Skin epidermis (tissue), 12 donors: ENCODE measurements at regions not wholly inside any gene's neighbourhood (a gene's known extent, or its start where the extent isn't known, plus 50 kb on each side); places are given as distances from the start of the nearest gene placed in this dataset.

Experiments
- H3K27ac ChIP-seq, 21 experiments: fragments of 200-600 bp; sonication (generic) in 11 of 21; one replicate each; pipeline ENCODE4 v1.5.0; 2020; ENCODE audit warnings: mild to moderate bottlenecking in 3 of 21, inconsistent platforms in 2 of 21, moderate library complexity in 2 of 21
- H3K4me3 ChIP-seq, 7 experiments: fragments of 200-600 bp; sonication (generic) in 2 of 7; one replicate each; pipeline ENCODE4 v1.5.0; 2020; ENCODE audit warnings: inconsistent platforms in 2 of 7, mild to moderate bottlenecking in 2 of 7, moderate library complexity in 1 of 7

GRCh38 chr18:76137216-76137615 lies 357.8 kb downstream of the ZNF516 start:
- H3K27ac ChIP-seq, result no peak overlapping the region
- H3K4me3 ChIP-seq, result no peak overlapping the region

- H3K27ac ChIP-seq, result no peak overlapping the region
Observed at GRCh38 chr18:76136701-76137100, 358.3 kb downstream of the ZNF516 start.

GRCh38 chr18:76134628-76135027 lies 360.4 kb downstream of the ZNF516 start:
- H3K4me3 ChIP-seq, result no peak overlapping the region

More at GRCh38 chr18:76136701-76137100, 358.3 kb downstream of the ZNF516 start:
- H3K4me3 ChIP-seq, result no peak overlapping the region

GRCh38 chr18:76133873-76134272 lies 361.2 kb downstream of the ZNF516 start:
- Histone ChIP-seq H3K4me3 (no peak overlapping the region), H3K27ac (no peak overlapping the region)

More at GRCh38 chr18:76134628-76135027, 360.4 kb downstream of the ZNF516 start:
- no peak overlapping the region for H3K27ac ChIP-seq

- H3K27ac ChIP-seq, result peak overlapping the region in 5 of 21 experiments; percentile 10 to 38 (median 29)
- H3K4me3 ChIP-seq, result no peak overlapping the region
Observed at GRCh38 chr18:76131738-76132137, 363.3 kb downstream of the ZNF516 start.

- Histone ChIP-seq H3K27ac (peak overlapping the region in 5 of 21 experiments; percentile 24 to 63 (median 31)), H3K4me3 (no peak overlapping the region)
Observed at GRCh38 chr18:76130845-76131244, 364.2 kb downstream of the ZNF516 start.

- no peak overlapping the region for H3K27ac ChIP-seq
- no peak overlapping the region for H3K4me3 ChIP-seq
Observed at GRCh38 chr18:76126327-76126726, 368.7 kb downstream of the ZNF516 start.

GRCh38 chr18:76121011-76121410 lies 374.0 kb downstream of the ZNF516 start:
- no peak overlapping the region for H3K4me3 ChIP-seq
- no peak overlapping the region for H3K27ac ChIP-seq

GRCh38 chr18:76115580-76115979 lies 379.5 kb downstream of the ZNF516 start:
- no peak overlapping the region for H3K4me3 ChIP-seq
- H3K27ac ChIP-seq, result no peak overlapping the region

GRCh38 chr18:76113101-76113500 lies 381.9 kb downstream of the ZNF516 start:
- Histone ChIP-seq H3K27ac (no peak overlapping the region), H3K4me3 (no peak overlapping the region)

- Histone ChIP-seq H3K27ac (no peak overlapping the region), H3K4me3 (no peak overlapping the region)
Observed at GRCh38 chr18:76102626-76103025, 392.4 kb downstream of the ZNF516 start.

- no peak overlapping the region for H3K27ac ChIP-seq
- H3K4me3 ChIP-seq, result no peak overlapping the region
Observed at GRCh38 chr18:76102156-76102555, 392.9 kb downstream of the ZNF516 start.

GRCh38 chr18:76099931-76100457 lies 395.0 kb downstream of the ZNF516 start:
- Histone ChIP-seq H3K4me3 (no peak overlapping the region), H3K27ac (no peak overlapping the region)

- H3K27ac ChIP-seq, result no peak overlapping the region
Observed at GRCh38 chr18:76098674-76099411, 396.2 kb downstream of the ZNF516 start.

GRCh38 chr18:76081536-76081935 lies 413.5 kb downstream of the ZNF516 start:
- Histone ChIP-seq H3K4me3 (no peak overlapping the region), H3K27ac (no peak overlapping the region)

More at GRCh38 chr18:76098674-76099411, 396.2 kb downstream of the ZNF516 start:
- no peak overlapping the region for H3K4me3 ChIP-seq

- H3K27ac ChIP-seq, result no peak overlapping the region
- H3K4me3 ChIP-seq, result no peak overlapping the region
Observed at GRCh38 chr18:76080430-76080829, 414.6 kb downstream of the ZNF516 start.

- Histone ChIP-seq H3K4me3 (no peak overlapping the region), H3K27ac (no peak overlapping the region)
Observed at GRCh38 chr18:76075777-76076176, 419.3 kb downstream of the ZNF516 start.

GRCh38 chr18:76064998-76065397 lies 430.0 kb downstream of the ZNF516 start:
- H3K27ac ChIP-seq, result no peak overlapping the region
- no peak overlapping the region for H3K4me3 ChIP-seq

- Histone ChIP-seq H3K4me3 (no peak overlapping the region), H3K27ac (no peak overlapping the region)
Observed at GRCh38 chr18:76058146-76058545, 436.9 kb downstream of the ZNF516 start.

GRCh38 chr18:76057386-76057785 lies 437.7 kb downstream of the ZNF516 start:
- Histone ChIP-seq H3K27ac (no peak overlapping the region), H3K4me3 (no peak overlapping the region)

- H3K4me3 ChIP-seq, result no peak overlapping the region
- no peak overlapping the region for H3K27ac ChIP-seq
Observed at GRCh38 chr18:76056471-76057110, 438.5 kb downstream of the ZNF516 start.
